Breast epithelium (tissue), 3 donors: ENCODE measurements at regions not wholly inside any gene's neighbourhood (a gene's known extent, or its start where the extent isn't known, plus 50 kb on each side); places are given as distances from the start of the nearest gene placed in this dataset.

Source experiments
- POLR2A ChIP-seq: fragments of 450-650 bp; IDR thresholded peaks from one replicate; pipeline ENCODE4 v1.6.1; 2016; ENCODE audit warnings: antibody characterized with exemption, mild to moderate bottlenecking, moderate library complexity
- POLR2AphosphoS5 ChIP-seq, 3 donors: sonication (generic); formaldehyde crosslinking; IDR thresholded peaks; one replicate each; pipeline ENCODE4 v1.6.1; 2017; ENCODE audit warnings: antibody characterized with exemption in 3 of 3
- TF ChIP-seq, protein P1 (sequence below), 3 donors: fragments of 450-650 bp; IDR thresholded peaks; one replicate each; pipeline ENCODE4 v1.5.1; 2016 to 2017; ENCODE audit warnings: antibody characterized with exemption in 3 of 3, mild to moderate bottlenecking in 3 of 3, moderate library complexity in 3 of 3

DNA sequence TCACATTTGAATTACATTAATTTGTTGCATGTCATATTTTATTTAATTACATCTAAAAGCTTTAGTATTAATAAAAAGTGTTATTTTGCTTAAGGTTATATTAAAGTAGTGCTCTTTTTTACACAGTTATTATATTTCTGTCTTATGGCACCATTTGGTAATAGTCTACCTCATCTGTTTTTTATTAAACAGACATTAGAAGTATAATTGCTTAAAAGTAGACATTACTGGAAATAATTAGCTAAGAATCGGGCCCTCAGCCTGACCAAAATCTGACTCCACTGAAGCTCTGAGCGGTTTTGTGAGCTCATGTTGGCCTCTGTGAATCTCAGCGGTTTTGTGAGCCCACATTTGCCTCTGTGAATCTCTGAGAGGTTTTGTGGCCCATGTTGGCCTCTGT is 102.5 kb upstream of the SNTG2 start:
- TF ChIP-seq, protein P1, sequence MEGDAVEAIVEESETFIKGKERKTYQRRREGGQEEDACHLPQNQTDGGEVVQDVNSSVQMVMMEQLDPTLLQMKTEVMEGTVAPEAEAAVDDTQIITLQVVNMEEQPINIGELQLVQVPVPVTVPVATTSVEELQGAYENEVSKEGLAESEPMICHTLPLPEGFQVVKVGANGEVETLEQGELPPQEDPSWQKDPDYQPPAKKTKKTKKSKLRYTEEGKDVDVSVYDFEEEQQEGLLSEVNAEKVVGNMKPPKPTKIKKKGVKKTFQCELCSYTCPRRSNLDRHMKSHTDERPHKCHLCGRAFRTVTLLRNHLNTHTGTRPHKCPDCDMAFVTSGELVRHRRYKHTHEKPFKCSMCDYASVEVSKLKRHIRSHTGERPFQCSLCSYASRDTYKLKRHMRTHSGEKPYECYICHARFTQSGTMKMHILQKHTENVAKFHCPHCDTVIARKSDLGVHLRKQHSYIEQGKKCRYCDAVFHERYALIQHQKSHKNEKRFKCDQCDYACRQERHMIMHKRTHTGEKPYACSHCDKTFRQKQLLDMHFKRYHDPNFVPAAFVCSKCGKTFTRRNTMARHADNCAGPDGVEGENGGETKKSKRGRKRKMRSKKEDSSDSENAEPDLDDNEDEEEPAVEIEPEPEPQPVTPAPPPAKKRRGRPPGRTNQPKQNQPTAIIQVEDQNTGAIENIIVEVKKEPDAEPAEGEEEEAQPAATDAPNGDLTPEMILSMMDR (IDR thresholded peaks at IDR 0.05): no peak
- TF ChIP-seq POLR2A (no peak), POLR2AphosphoS5 (IDR thresholded peaks at IDR 0.05) (no peak)
